GM21528 (cell line): ENCODE measurements at regions not wholly inside any gene's neighbourhood (a gene's known extent, or its start where the extent isn't known, plus 50 kb on each side); places are given as distances from the start of the nearest gene placed in this dataset.

Experiments
- ATAC-seq: cut with Tn5 transposase; IDR thresholded peaks from one replicate; pipeline ENCODE4 v1.9.1; 2021; ENCODE audit warnings: mild to moderate bottlenecking, moderate library complexity; ENCODE audit not compliant: unreplicated experiment, low FRiP score

DNA sequence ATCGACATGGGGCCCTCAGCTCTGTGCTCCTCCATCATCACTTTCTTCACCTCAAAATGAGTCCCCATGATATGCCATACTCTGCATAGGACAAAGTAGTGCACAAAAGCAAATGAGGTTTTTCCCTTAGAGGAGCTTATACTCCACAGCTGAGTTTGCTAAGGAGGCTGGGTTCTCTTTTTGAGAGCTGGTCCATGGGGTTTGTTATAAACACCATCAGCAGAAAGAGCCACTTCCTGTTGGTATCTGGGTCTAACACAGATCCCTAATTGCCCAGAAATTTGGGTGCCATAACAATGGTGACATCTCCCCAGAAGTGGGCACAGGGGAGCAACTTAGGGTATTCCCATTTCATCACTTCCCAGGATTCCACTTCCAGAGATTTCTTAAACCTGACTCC is 395.7 kb downstream of the FOXO1 start:
- no peak for ATAC-seq

- no peak for ATAC-seq
These were observed 395.1 kb downstream of the FOXO1 start for GRCh38 chr13:40271271-40271885.

DNA sequence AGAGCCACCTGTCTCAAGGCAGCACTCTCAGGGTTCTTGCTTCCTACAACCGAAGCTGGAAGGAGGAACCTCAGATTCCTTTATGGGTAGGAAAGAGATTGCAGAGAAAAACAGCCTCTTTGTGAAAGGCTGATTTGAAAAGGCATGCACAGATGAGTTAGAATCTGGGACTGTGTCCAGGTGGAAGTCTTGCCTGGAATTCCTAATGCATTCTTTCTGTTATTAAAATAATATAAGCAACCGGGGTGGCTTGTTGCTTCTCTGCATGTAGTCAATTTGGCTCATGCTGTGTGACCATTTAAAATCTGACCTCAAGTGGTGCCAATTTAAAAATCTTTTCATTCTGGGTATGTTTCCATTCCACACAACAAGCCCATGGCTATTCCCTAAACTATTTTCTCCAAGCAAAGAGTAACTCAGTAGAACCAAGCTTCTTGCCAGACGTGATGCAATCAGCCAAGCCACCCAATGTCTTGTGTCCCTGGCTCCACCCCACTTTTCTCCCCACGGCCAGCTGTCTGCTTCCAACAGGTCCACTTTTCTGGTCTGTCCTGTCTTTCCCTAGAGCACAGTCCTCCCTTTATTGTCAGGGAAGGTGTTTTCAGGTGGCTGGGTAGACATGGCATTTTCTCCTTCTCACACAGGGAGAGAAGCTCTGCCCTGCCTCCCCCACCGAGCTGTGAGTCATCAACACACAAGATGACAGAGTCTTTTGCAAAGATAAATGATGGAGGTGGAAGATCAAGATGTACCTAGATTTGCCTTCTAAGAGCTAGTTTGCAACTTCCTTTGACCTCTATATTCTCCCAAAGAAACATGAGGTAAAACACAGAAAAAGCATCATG is 394.3 kb downstream of the FOXO1 start:
- no peak for ATAC-seq

- no peak for ATAC-seq
These were observed 393.7 kb downstream of the FOXO1 start for GRCh38 chr13:40272776-40273139.

GRCh38 chr13:40273253-40274025 is 393.0 kb downstream of the FOXO1 start:
- no peak for ATAC-seq

DNA sequence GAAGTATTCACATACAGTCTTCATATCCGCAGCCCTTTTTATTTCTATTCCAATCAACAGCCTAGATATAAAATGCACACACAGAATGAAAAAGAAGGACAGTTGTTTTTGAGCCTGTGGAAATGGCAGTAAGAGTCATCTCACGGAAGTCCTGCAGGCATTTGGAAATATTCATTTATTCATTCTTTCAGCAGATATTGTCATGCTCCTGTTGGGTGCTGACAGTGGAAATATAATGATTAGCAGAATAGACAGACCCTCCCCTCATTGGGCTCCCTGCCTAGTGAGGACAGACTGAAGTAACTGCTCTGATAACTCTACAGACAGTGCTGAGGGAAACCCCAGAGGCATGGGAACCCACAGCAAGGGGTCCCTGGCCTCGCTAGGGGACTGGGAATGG is 392.3 kb downstream of the FOXO1 start:
- no peak for ATAC-seq

DNA sequence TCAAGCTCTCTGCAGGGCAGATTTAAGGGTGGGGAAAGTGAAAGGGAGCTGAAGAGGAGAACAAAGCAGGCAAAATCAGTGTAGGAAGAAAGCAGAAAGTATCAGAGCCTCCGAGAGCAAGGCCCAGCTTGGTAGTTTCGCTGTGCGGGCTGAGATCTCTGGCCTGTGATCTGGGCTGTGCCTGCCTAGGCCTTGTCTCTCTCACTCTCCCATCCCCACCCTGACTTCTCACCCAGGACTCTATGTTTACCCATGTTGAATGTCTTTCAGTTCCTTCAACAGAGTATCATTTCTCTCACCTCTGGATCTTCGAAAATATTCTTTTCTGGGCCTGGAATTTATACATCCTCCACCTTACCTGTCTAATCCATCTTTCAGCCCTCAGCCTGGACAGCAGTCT is 391.3 kb downstream of the FOXO1 start:
- ATAC-seq = no peak

DNA sequence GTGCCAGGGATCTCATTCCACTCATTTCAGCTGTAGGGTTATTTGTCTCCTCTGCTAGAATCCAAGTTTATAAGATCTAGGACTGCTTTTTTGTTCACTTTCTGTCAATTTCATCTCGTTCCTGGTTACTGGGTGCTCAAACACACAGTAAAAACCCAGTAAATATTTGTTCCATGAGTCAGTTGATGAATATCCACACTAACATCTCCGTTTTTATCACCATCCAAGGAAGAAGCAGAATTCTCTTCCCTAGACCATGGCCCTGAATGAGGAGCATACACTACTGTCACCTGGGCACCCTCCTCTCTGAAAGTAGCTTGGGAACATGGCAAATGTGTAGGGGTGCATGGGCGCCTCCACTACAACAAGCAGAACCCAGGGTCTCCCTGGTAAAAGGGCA is 390.8 kb downstream of the FOXO1 start:
- ATAC-seq = no peak

DNA sequence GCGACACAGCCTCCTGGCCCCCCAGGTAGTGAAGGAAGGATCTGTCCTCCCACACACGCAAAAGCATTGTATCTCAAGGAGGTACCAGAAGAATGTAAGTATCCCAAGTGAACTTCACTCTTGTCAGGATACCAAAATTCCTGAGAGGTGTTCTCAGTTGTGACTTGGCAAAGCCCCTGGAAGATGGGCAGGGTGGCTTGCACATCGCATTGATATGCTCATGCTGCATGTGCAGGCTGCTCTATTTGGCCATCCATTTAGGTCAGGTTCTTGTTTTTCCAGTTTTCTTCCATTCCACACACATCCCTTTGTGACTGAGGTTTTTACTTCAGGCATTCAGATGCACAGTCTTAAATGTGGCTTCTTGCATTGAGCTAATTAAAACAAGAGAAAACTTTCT is 382.8 kb downstream of the FOXO1 start:
- ATAC-seq = no peak

- no peak for ATAC-seq
These were observed 380.8 kb downstream of the FOXO1 start for GRCh38 chr13:40285634-40286033.

DNA sequence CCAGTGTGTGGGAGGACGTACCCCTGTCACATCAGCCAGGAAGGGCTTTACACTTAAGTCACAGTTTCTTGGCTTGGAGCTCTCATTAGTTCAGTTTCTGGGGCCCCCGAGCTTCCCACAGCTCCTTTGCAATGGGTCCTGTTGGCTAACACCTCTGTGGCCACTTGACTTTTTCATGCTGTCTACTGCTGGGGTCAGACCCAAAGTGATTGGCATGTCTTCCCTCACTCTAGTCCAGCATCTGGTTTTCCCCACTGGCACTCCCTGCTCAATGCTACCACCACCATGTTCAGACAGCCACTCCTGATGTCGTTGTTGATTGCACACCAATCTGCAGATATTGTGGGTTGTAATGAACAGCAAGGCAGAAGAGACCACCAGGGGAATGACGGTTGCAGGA is 379.0 kb downstream of the FOXO1 start:
- no peak for ATAC-seq

GRCh38 chr13:40288259-40288658 is 378.2 kb downstream of the FOXO1 start:
- no peak for ATAC-seq

- ATAC-seq = no peak
These were observed 375.7 kb downstream of the FOXO1 start for GRCh38 chr13:40290758-40291157.

GRCh38 chr13:40292108-40292507 is 374.3 kb downstream of the FOXO1 start:
- ATAC-seq = no peak

DNA sequence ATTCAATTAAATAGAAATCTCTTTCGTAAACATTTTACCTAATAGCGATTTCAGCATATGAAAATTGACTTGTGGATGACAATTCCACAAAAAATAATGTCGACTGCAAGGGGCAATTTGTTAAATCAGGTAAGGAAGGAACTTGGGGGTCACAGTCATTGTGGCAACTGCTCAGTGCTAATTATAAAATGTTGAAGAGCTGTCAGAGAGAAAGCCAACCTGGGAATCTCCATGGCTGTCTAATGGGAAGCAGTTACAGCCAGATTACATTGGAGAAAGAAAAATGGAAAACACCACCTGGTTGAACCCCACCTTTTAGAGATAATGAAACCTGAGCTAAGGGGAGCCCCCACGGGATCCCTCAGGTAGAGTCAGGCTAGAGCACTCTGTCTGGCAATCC is 373.9 kb downstream of the FOXO1 start:
- no peak for ATAC-seq

GRCh38 chr13:40302351-40302750 is 364.1 kb downstream of the FOXO1 start:
- no peak for ATAC-seq

DNA sequence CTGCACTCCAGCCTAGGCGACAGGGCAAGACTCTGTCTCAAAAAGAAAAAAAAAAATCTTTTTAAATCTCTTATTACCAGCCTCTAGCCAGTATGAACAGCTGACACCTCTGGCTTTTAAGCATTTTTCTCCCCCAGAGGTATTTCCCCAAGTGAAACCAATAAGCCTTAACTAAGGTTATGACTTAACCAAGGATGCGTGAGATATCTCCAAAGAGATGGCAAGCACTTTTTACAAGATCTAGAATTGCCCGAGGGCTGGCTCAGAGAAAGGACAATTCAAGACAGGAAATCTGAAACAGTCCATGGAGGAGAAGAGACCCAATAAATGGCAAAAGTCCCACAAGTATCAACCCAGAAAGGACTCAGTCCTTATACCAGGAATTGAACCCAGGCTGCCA is 362.1 kb downstream of the FOXO1 start:
- ATAC-seq = no peak

- no peak for ATAC-seq
These were observed 359.6 kb downstream of the FOXO1 start for GRCh38 chr13:40306817-40307216.

- ATAC-seq = no peak
These were observed 356.6 kb downstream of the FOXO1 start for GRCh38 chr13:40309881-40310280.

GRCh38 chr13:40311356-40312101 is 354.9 kb downstream of the FOXO1 start:
- ATAC-seq = no peak
